HEK293T (cell line): ENCODE measurements at regions not wholly inside any gene's neighbourhood (a gene's known extent, or its start where the extent isn't known, plus 50 kb on each side); places are given as distances from the start of the nearest gene placed in this dataset.

Experiments used
- CTCF ChIA-PET: fragments of 350-600 bp; formaldehyde crosslinking; extraction: SDS; loops from one replicate; lab custom pipeline; 2021; ENCODE audit warnings: antibody characterized with exemption, inconsistent platforms; lab: Yijun Ruan, JAX
- POLR2A ChIA-PET: fragments of 350-600 bp; formaldehyde crosslinking; extraction: SDS; loops from one replicate; lab custom pipeline; 2020; ENCODE audit warnings: antibody characterized with exemption, inconsistent platforms; lab: Yijun Ruan, JAX
- DNase-seq: peaks from one replicate; pipeline ENCODE4 v3.0.0; 2012; ENCODE audit warnings: mixed read lengths; ENCODE audit errors: extremely low spot score
- ARNT ChIP-seq: fragments of 450-650 bp; IDR thresholded peaks from 2 replicates; pipeline ENCODE4 v1.6.1; 2017; ENCODE audit warnings: mild to moderate bottlenecking
- BHLHE40 ChIP-seq: fragments of 450-650 bp; IDR thresholded peaks from 2 replicates; pipeline ENCODE4 v1.6.1; 2016; ENCODE audit warnings: mild to moderate bottlenecking, moderate library complexity, borderline replicate concordance
- CTBP1 ChIP-seq: fragments of 450-650 bp; IDR thresholded peaks from 2 replicates; pipeline ENCODE4 v1.6.1; 2016; ENCODE audit warnings: borderline replicate concordance
- ELF4 ChIP-seq: fragments of 450-650 bp; IDR thresholded peaks from 2 replicates; pipeline ENCODE4 v1.6.1; 2017; ENCODE audit warnings: antibody characterized with exemption
- FOXA1 ChIP-seq: fragments of 450-650 bp; IDR thresholded peaks from 2 replicates; pipeline ENCODE4 v1.6.1; 2016; ENCODE audit warnings: mild to moderate bottlenecking
- FOXK2 ChIP-seq: fragments of 450-650 bp; IDR thresholded peaks from 2 replicates; pipeline ENCODE4 v1.6.1; 2016; ENCODE audit warnings: mild to moderate bottlenecking
- FOXM1 ChIP-seq: fragments of 450-650 bp; IDR thresholded peaks from 2 replicates; pipeline ENCODE4 v1.6.1; 2017; ENCODE audit warnings: mild to moderate bottlenecking, borderline replicate concordance
- HDGF ChIP-seq: fragments of 450-650 bp; IDR thresholded peaks from 2 replicates; pipeline ENCODE4 v1.6.1; 2017; ENCODE audit warnings: antibody characterized with exemption, borderline replicate concordance
- L3MBTL2 ChIP-seq: fragments of 450-650 bp; conservative IDR thresholded peaks from 2 replicates; pipeline ENCODE4 v1.6.1; 2016; ENCODE audit warnings: mild to moderate bottlenecking
- LEF1 ChIP-seq: fragments of 450-650 bp; IDR thresholded peaks from 2 replicates; pipeline ENCODE4 v1.6.1; 2017; ENCODE audit warnings: mild to moderate bottlenecking, borderline replicate concordance
- NFRKB ChIP-seq: fragments of 450-650 bp; IDR thresholded peaks from 2 replicates; pipeline ENCODE4 v1.6.1; 2016; ENCODE audit warnings: mild to moderate bottlenecking, moderate library complexity
- PKNOX1 ChIP-seq: fragments of 450-650 bp; IDR thresholded peaks from 2 replicates; pipeline ENCODE4 v1.6.1; 2016
- SP1 ChIP-seq: fragments of 450-650 bp; IDR thresholded peaks from 2 replicates; pipeline ENCODE4 v1.6.1; 2017
- SUZ12 ChIP-seq: fragments of 450-650 bp; IDR thresholded peaks from 2 replicates; pipeline ENCODE4 v1.6.1; 2016; ENCODE audit warnings: mild to moderate bottlenecking
- TARDBP ChIP-seq: fragments of 450-650 bp; IDR thresholded peaks from 2 replicates; pipeline ENCODE4 v1.6.1; 2016
- ZNF384 ChIP-seq: fragments of 450-650 bp; IDR thresholded peaks from 2 replicates; pipeline ENCODE4 v1.6.1; 2016

- ChIA-PET POLR2A (no interaction called here), CTCF (no interaction called here)
- DNase-seq, result no peak
- TF ChIP-seq NFRKB, result no peak
- no peak for TF ChIP-seq FOXM1
- TF ChIP-seq ZNF384, result no peak
- TF ChIP-seq ELF4, result no peak
- no peak for TF ChIP-seq SP1
- TF ChIP-seq TARDBP, result no peak
- no peak for TF ChIP-seq L3MBTL2
- no peak for TF ChIP-seq LEF1
- no peak for TF ChIP-seq ARNT
- no peak for TF ChIP-seq FOXA1
- TF ChIP-seq CTBP1, result no peak
- TF ChIP-seq FOXK2, result no peak
- TF ChIP-seq PKNOX1, result no peak
- no peak for TF ChIP-seq SUZ12
- TF ChIP-seq HDGF, result no peak
- TF ChIP-seq BHLHE40, result no peak
Measured at GRCh38 chr5:173826086-173826427, 62.1 kb upstream of the CPEB4 start.

- DNase-seq, result no peak
- TF ChIP-seq L3MBTL2 (no peak), FOXM1 (no peak), SP1 (no peak), ELF4 (no peak), FOXK2 (no peak), SUZ12 (no peak), HDGF (no peak), ARNT (no peak), FOXA1 (no peak), ZNF384 (no peak)
- CTCF ChIA-PET, result no interaction called here
- POLR2A ChIA-PET, result no interaction called here
Measured at GRCh38 chr5:173826428-173827350, 61.5 kb upstream of the CPEB4 start.

- ChIA-PET CTCF (interaction anchor here (0.6 kb wide), 1 partner anchor 125 kb away, joined by 5 read pairs; no protein-coding TSS in a partner anchor), POLR2A (no interaction called here)
- TF ChIP-seq ZNF384 (no peak), HDGF (no peak), ELF4 (no peak), FOXA1 (no peak), FOXK2 (no peak), CTBP1 (no peak), SP1 (no peak), L3MBTL2 (no peak), TARDBP (no peak), FOXM1 (no peak), LEF1 (no peak), PKNOX1 (no peak), NFRKB (no peak), SUZ12 (no peak), ARNT (no peak)
- DNase-seq, result no peak
Measured at GRCh38 chr5:173828952-173829351, 59.2 kb upstream of the CPEB4 start.

- TF ChIP-seq ARNT (no peak), ZNF384 (no peak), L3MBTL2 (no peak), NFRKB (no peak), ELF4 (no peak), SUZ12 (no peak)
- POLR2A ChIA-PET, result no interaction called here
- DNase-seq, result no peak
- CTCF ChIA-PET, result no interaction called here
Measured at GRCh38 chr5:173829826-173830225, 58.3 kb upstream of the CPEB4 start.

GRCh38 chr5:173830421-173830820 is 57.7 kb upstream of the CPEB4 start:
- no peak for TF ChIP-seq PKNOX1
- TF ChIP-seq SP1, result no peak
- no peak for TF ChIP-seq FOXM1
- TF ChIP-seq NFRKB, result no peak
- TF ChIP-seq ZNF384, result no peak
- no peak for TF ChIP-seq ARNT
- TF ChIP-seq SUZ12, result no peak
- no peak for TF ChIP-seq ELF4
- TF ChIP-seq FOXA1, result no peak
- TF ChIP-seq HDGF, result no peak
- TF ChIP-seq TARDBP, result no peak
- TF ChIP-seq L3MBTL2, result no peak
- no peak for TF ChIP-seq CTBP1
- TF ChIP-seq LEF1, result no peak
- TF ChIP-seq BHLHE40, result no peak
- no peak for TF ChIP-seq FOXK2
- ChIA-PET CTCF (no interaction called here), POLR2A (no interaction called here)
- no peak for DNase-seq

GRCh38 chr5:173831196-173831914 is 56.8 kb upstream of the CPEB4 start:
- no peak for DNase-seq
- TF ChIP-seq FOXK2, result no peak
- TF ChIP-seq TARDBP, result no peak
- TF ChIP-seq FOXA1, result no peak
- TF ChIP-seq ARNT, result no peak
- TF ChIP-seq HDGF, result no peak
- TF ChIP-seq ELF4, result no peak
- TF ChIP-seq NFRKB, result no peak
- no peak for TF ChIP-seq SUZ12
- no peak for TF ChIP-seq PKNOX1
- TF ChIP-seq FOXM1, result no peak
- TF ChIP-seq CTBP1, result no peak
- no peak for TF ChIP-seq L3MBTL2
- TF ChIP-seq SP1, result no peak
- no peak for TF ChIP-seq BHLHE40
- no peak for TF ChIP-seq LEF1
- ChIA-PET POLR2A (no interaction called here), CTCF (no interaction called here)
